Lung (tissue), 11 donors: ENCODE measurements at regions not wholly inside any gene's neighbourhood (a gene's known extent, or its start where the extent isn't known, plus 50 kb on each side); places are given as distances from the start of the nearest gene placed in this dataset.

Source experiments
- ATAC-seq: fragments of 200-7000 bp; cut with Tn5 transposase; one replicate; pipeline ENCODE4 v1.9.1; 2020; ENCODE audit warnings: moderate number of reproducible peaks; ENCODE audit not compliant: insufficient read depth, low FRiP score
- DNase-seq, 3 donors: peaks; one replicate each; pipeline ENCODE4 v3.0.0-alpha.2; 2013 to 2017
- H3K27ac ChIP-seq, 2 donors: one replicate each; pipeline ENCODE4 v1.5.1; 2013; ENCODE audit warnings: mild to moderate bottlenecking in 2 of 2, moderate library complexity in 2 of 2, control low read depth in 1 of 2, inconsistent platforms in 1 of 2, low read depth in 1 of 2, low read length in 1 of 2
- H3K27me3 ChIP-seq, 3 donors: one replicate each; pipeline ENCODE4 v1.5.1; 2013; ENCODE audit warnings: low read length in 2 of 3; ENCODE audit not compliant: control insufficient read depth in 3 of 3, insufficient read depth in 3 of 3
- H3K36me3 ChIP-seq, 4 donors: one replicate each; pipeline ENCODE4 v1.5.1; 2013; ENCODE audit warnings: low read length in 4 of 4, mild to moderate bottlenecking in 1 of 4, moderate library complexity in 1 of 4; ENCODE audit not compliant: control insufficient read depth in 4 of 4, insufficient read depth in 4 of 4
- H3K4me1 ChIP-seq, 5 donors: one replicate each; pipeline ENCODE4 v1.5.1; 2013; ENCODE audit warnings: low read length in 5 of 5, mild to moderate bottlenecking in 2 of 5, moderate library complexity in 1 of 5; ENCODE audit not compliant: control insufficient read depth in 5 of 5, insufficient read depth in 5 of 5
- H3K4me3 ChIP-seq: one replicate; pipeline ENCODE4 v1.5.1; 2013; ENCODE audit warnings: mild to moderate bottlenecking, control low read depth, moderate library complexity
- H3K9ac ChIP-seq, 2 donors: one replicate each; pipeline ENCODE4 v1.5.1; 2013; ENCODE audit warnings: low read length in 2 of 2, control low read depth in 1 of 2; ENCODE audit not compliant: insufficient read depth in 1 of 2
- H3K9me3 ChIP-seq, 4 donors: one replicate each; pipeline ENCODE4 v1.5.1; 2013; ENCODE audit warnings: low read length in 3 of 4, mild to moderate bottlenecking in 1 of 4, moderate library complexity in 1 of 4; ENCODE audit not compliant: control insufficient read depth in 4 of 4, insufficient read depth in 3 of 4
- CTCF ChIP-seq: IDR thresholded peaks from 2 replicates; pipeline ENCODE4 v1.5.1; 2012; ENCODE audit warnings: mild to moderate bottlenecking; ENCODE audit errors: control extremely low read depth, extremely low read depth
- WGBS, 2 donors: extraction: QIAGEN DNeasy Blood & Tissue Kit; methylation state at CpG; one replicate each; pipeline ENCODE4 v1.1.7; 2013; 5-methylcytosine and 5-hydroxymethylcytosine counted together
- donor health status: control.
- donor health status: control.
- donor health status: Bipolar disorder and iron deficiency.
- donor health status: healthy.
- donor health status: DM: yes; HTN: yes; CAD: no.

- no peak overlapping the region for H3K27ac ChIP-seq
- H3K4me1 ChIP-seq = peaks cover 0 to 26% (median 8%) of the 10 kb centered on the region in 5 donors
- ATAC-seq (no peak), DNase-seq (no peak)
- WGBS, 2 donors = 65 to 74% methylated on average over 3 of the region's 3 CpGs
- no peak overlapping the region for H3K9ac ChIP-seq
- no peaks in the 10 kb centered on the region for H3K36me3 ChIP-seq
- H3K27me3 ChIP-seq = no peaks in the 10 kb centered on the region
- no peaks in the 10 kb centered on the region for H3K9me3 ChIP-seq
- no peak for TF ChIP-seq CTCF
- no peak overlapping the region for H3K4me3 ChIP-seq
These were observed 58.1 kb upstream of the TJP1 start for GRCh38 chr15:29880341-29880740.

- ATAC-seq (no peak), DNase-seq (no peak)
- no peaks in the 10 kb centered on the region for H3K36me3 ChIP-seq
- no peak overlapping the region for H3K27ac ChIP-seq
- 86 to 97% methylated on average over 1 of the region's 1 CpG for WGBS, 2 donors
- H3K4me3 ChIP-seq = no peak overlapping the region
- TF ChIP-seq CTCF = no peak
- H3K9me3 ChIP-seq = no peaks in the 10 kb centered on the region
- no peaks in the 10 kb centered on the region for H3K27me3 ChIP-seq
- no peak overlapping the region for H3K9ac ChIP-seq
- peaks cover 0 to 10% (median 8%) of the 10 kb centered on the region in 5 donors for H3K4me1 ChIP-seq
These were observed 52.7 kb upstream of the TJP1 start for GRCh38 chr15:29874977-29875376.

- no peak for ATAC-seq
- WGBS, 2 donors = 94% methylated on average over 9 of the region's 9 CpGs
These were observed 51.7 kb upstream of the TJP1 start for GRCh38 chr15:29873947-29874411.

More at GRCh38 chr15:29873947-29874411, 51.7 kb upstream of the TJP1 start:
- Histone ChIP-seq H3K9me3 (no peaks in the 10 kb centered on the region), H3K36me3 (no peaks in the 10 kb centered on the region), H3K9ac (no peak overlapping the region), H3K4me3 (no peak overlapping the region), H3K27me3 (no peaks in the 10 kb centered on the region), H3K4me1 (peaks cover 0 to 10% (median 8%) of the 10 kb centered on the region in 5 donors), H3K27ac (no peak overlapping the region)
- TF ChIP-seq CTCF = no peak
- no peak for DNase-seq
